HepG2 (cell line): ENCODE measurements at regions not wholly inside any gene's neighbourhood (a gene's known extent, or its start where the extent isn't known, plus 50 kb on each side); places are given as distances from the start of the nearest gene placed in this dataset.

Experiments used
- ATAC-seq: fragments of 200-7000 bp; cut with Tn5 transposase; 3 replicates; pipeline ENCODE4 v1.9.1; 2020; ENCODE audit warnings: mild to moderate bottlenecking, moderate library complexity
- BruUV-seq: library from RNA; stranded (reverse); fragments of 400-500 nt; replicated peaks from 2 replicates; lab custom pipeline; 2021; lab: Mats Ljungman, UMichigan
- CTCF ChIA-PET: fragments of 300-600 bp; formaldehyde crosslinking; extraction: SDS; loops from one replicate; lab custom pipeline; 2021; ENCODE audit warnings: low total read pairs, inconsistent platforms, low intra/inter-chr PET ratio; lab: Yijun Ruan, JAX
- POLR2A ChIA-PET: fragments of 350-600 bp; sonication (Branson Sonifier 250); formaldehyde crosslinking; loops from one replicate; lab custom pipeline; 2020; ENCODE audit warnings: antibody characterized with exemption, inconsistent platforms; lab: Yijun Ruan, JAX
- DNase-seq: peaks from one replicate; pipeline ENCODE4 v3.0.0-alpha.2; 2015; ENCODE audit warnings: low spot score
- FAIRE-seq: peaks from 3 replicates; lab custom pipeline; 2011; peaks lifted over from hg19 to GRCh38; lab: Jason Lieb, UNC
- H2AFZ ChIP-seq: one replicate; pipeline ENCODE4 v1.6.1; 2011; ENCODE audit warnings: low read length, inconsistent platforms
- H3K27ac ChIP-seq: fragments of 300-600 bp; 3 replicates; pipeline ENCODE4 v1.8.0; 2011; ENCODE audit warnings: mixed run types, mild to moderate bottlenecking, mixed read lengths, low read length, inconsistent platforms; ENCODE audit not compliant: insufficient read depth; ENCODE audit errors: extremely low read length
- H3K27me3 ChIP-seq, 2 experiments: fragments of 200-600 bp in 1 of 2; 2 replicates in 1 of 2; 3 replicates in 1 of 2; pipeline versions ENCODE4 v1.6.0 to v1.8.0; 2011; ENCODE audit warnings: low read length in 2 of 2, mild to moderate bottlenecking in 2 of 2, moderate library complexity in 2 of 2, inconsistent platforms in 1 of 2; ENCODE audit not compliant: insufficient read depth in 2 of 2, control insufficient read depth in 1 of 2
- H3K36me3 ChIP-seq, 2 experiments: fragments of 200-600 bp in 1 of 2; replicated peaks in 1 of 2; 2 replicates in 1 of 2; 3 replicates in 1 of 2; pipeline versions ENCODE4 v1.5.1 to v1.8.0; 2011; ENCODE audit warnings: low read length in 2 of 2, inconsistent platforms in 1 of 2; ENCODE audit not compliant: insufficient read depth in 2 of 2, control insufficient read depth in 1 of 2
- H3K4me1 ChIP-seq: 2 replicates; pipeline ENCODE4 v1.5.1; 2012; ENCODE audit warnings: low read length, inconsistent platforms; ENCODE audit not compliant: insufficient read depth
- H3K4me2 ChIP-seq: 2 replicates; pipeline ENCODE4 v1.6.0; 2011; ENCODE audit warnings: low read depth, low read length, inconsistent platforms
- H3K4me3 ChIP-seq, 3 experiments: fragments of 200-600 bp in 1 of 3; sonication (generic), shearing (Covaris generic) in 1 of 3; replicated peaks in 1 of 3; 2 replicates each; pipeline ENCODE4 v1.5.1; 2011 to 2016; ENCODE audit warnings: low read length in 3 of 3, inconsistent platforms in 2 of 3, low read depth in 2 of 3, mild to moderate bottlenecking in 2 of 3, control low read depth in 1 of 3, mixed read lengths in 1 of 3; ENCODE audit not compliant: insufficient read depth in 1 of 3
- H3K79me2 ChIP-seq: one replicate; pipeline ENCODE4 v1.6.1; 2011; ENCODE audit warnings: low read length, inconsistent platforms; ENCODE audit not compliant: insufficient read depth
- H3K9ac ChIP-seq: 2 replicates; pipeline ENCODE4 v1.6.0; 2011; ENCODE audit warnings: mild to moderate bottlenecking, low read depth, low read length, inconsistent platforms; ENCODE audit not compliant: insufficient read depth
- H3K9me3 ChIP-seq: 2 replicates; pipeline ENCODE4 v1.5.1; 2012; ENCODE audit warnings: mild to moderate bottlenecking, low read length
- H4K20me1 ChIP-seq: 2 replicates; pipeline ENCODE4 v1.6.0; 2011; ENCODE audit warnings: inconsistent platforms, mild to moderate bottlenecking, low read length, moderate library complexity; ENCODE audit not compliant: insufficient read depth
- EHMT2 ChIP-seq: fragments of 200-600 bp; sonication (generic); IDR thresholded peaks from 2 replicates; pipeline ENCODE4 v1.7.0; 2017; ENCODE audit warnings: antibody characterized with exemption, low read depth, low read length, borderline replicate concordance
- HNF4G ChIP-seq, 2 experiments: sonication (generic) in 1 of 2; formaldehyde crosslinking in 1 of 2; IDR thresholded peaks; 2 replicates each; pipeline versions ENCODE4 v1.4.0 to v1.6.1; 2011 to 2020; ENCODE audit warnings: borderline replicate concordance in 2 of 2, low read depth in 2 of 2, mild to moderate bottlenecking in 2 of 2, low read length in 1 of 2, missing genetic modification reagents in 1 of 2, moderate library complexity in 1 of 2
- MAFG ChIP-seq: sonication (generic); formaldehyde crosslinking; IDR thresholded peaks from 2 replicates; pipeline ENCODE4 v1.5.1; 2020; ENCODE audit warnings: mild to moderate bottlenecking, missing genetic modification reagents
- POLR2AphosphoS5 ChIP-seq: IDR thresholded peaks from 2 replicates; pipeline ENCODE4 v1.6.1; 2012; ENCODE audit warnings: low read depth, low read length
- PPARG ChIP-seq: conservative IDR thresholded peaks from 2 replicates; pipeline ENCODE4 v1.6.1; 2016; ENCODE audit warnings: missing biosample characterization, missing genetic modification reagents
- RNF2 ChIP-seq: fragments of 450-650 bp; conservative IDR thresholded peaks from 2 replicates; pipeline ENCODE4 v1.6.1; 2016; ENCODE audit warnings: low read depth
- U2AF2 ChIP-seq: fragments of 200-400 bp; formaldehyde crosslinking; IDR thresholded peaks from 2 replicates; pipeline ENCODE4 v1.6.1; 2017; ENCODE audit warnings: low read depth, mild to moderate bottlenecking, low read length
- ZNF605 ChIP-seq: sonication (generic); formaldehyde crosslinking; IDR thresholded peaks from 2 replicates; pipeline ENCODE4 v1.8.0; 2022; ENCODE audit warnings: mild to moderate bottlenecking, missing genetic modification reagents
- ZNF850 ChIP-seq: sonication (generic); formaldehyde crosslinking; conservative IDR thresholded peaks from 2 replicates; pipeline ENCODE4 v1.9.0; 2021; ENCODE audit warnings: mild to moderate bottlenecking, missing genetic modification reagents
- WGBS: methylation state at CpG from one replicate; pipeline ENCODE4 v1.1.6; 2017; ENCODE audit warnings: low lambda C conversion rate; 5-methylcytosine and 5-hydroxymethylcytosine counted together
- in situ Hi-C: cut with HindIII; loops from 2 replicates; pipeline ENCODE4 v1.10.0; 2017; ENCODE audit warnings: low pct_unique_long_range_greater_than_20kb; ENCODE audit not compliant: extremely low pct_ligation_motif_present
- intact Hi-C: fragments of 100-400 bp; cut with micrococcal nuclease; formaldehyde crosslinking; loops from one replicate; pipeline ENCODE4 v1.10.0; 2022; ENCODE audit not compliant: unreplicated experiment
- TF ChIP-seq, protein P1 (sequence below): sonication (generic); formaldehyde crosslinking; conservative IDR thresholded peaks from 2 replicates; pipeline ENCODE4 v1.4.0; 2020; ENCODE audit warnings: missing genetic modification reagents
- TF ChIP-seq, protein P2 (sequence below): IDR thresholded peaks from 2 replicates; pipeline ENCODE4 v1.6.1; 2016

DNA sequence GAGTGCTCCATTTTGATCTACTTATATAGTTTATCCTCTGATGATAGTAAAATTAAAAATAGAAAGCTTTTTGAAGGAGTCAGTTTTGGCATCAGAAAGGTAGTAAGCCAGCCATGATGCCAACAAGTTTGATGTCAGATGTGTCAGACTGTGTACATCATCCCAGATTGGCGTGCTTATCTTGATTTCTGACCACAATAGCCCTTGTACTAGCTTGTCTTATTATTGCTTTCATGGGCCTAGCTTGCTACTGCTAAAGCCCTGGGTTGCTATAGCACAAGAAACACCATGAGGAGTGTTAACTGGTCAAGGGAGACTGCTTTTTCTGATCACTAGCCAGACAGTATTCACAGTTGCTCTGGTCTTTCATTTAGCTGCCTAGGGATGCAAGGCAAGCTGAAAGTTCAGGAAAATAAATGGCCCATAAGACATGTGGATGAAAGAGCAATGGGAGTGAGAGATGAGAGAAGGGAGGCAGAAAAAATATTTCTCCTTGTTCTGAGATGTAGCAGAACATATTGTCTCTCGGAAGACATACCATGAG lies 1038.5 kb downstream of the JRKL start (continued):
- TF ChIP-seq, protein P1, sequence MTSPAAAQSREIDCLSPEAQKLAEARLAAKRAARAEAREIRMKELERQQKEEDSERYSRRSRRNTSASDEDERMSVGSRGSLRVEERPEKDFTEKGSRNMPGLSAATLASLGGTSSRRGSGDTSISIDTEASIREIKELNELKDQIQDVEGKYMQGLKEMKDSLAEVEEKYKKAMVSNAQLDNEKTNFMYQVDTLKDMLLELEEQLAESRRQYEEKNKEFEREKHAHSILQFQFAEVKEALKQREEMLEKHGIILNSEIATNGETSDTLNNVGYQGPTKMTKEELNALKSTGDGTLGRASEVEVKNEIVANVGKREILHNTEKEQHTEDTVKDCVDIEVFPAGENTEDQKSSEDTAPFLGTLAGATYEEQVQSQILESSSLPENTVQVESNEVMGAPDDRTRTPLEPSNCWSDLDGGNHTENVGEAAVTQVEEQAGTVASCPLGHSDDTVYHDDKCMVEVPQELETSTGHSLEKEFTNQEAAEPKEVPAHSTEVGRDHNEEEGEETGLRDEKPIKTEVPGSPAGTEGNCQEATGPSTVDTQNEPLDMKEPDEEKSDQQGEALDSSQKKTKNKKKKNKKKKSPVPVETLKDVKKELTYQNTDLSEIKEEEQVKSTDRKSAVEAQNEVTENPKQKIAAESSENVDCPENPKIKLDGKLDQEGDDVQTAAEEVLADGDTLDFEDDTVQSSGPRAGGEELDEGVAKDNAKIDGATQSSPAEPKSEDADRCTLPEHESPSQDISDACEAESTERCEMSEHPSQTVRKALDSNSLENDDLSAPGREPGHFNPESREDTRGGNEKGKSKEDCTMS: no peak
- TF ChIP-seq HNF4G (IDR thresholded peaks at IDR 0.05; ENCODE audit: borderline replicate concordance, low read depth, low read length): no peak
- no peak for TF ChIP-seq HNF4G (CRISPR knock-in tag; IDR thresholded peaks at IDR 0.05; ENCODE audit: borderline replicate concordance, low read depth)
- TF ChIP-seq, protein P2, sequence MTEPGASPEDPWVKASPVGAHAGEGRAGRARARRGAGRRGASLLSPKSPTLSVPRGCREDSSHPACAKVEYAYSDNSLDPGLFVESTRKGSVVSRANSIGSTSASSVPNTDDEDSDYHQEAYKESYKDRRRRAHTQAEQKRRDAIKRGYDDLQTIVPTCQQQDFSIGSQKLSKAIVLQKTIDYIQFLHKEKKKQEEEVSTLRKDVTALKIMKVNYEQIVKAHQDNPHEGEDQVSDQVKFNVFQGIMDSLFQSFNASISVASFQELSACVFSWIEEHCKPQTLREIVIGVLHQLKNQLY (CRISPR knock-in tag): no peak
- no peak for TF ChIP-seq POLR2AphosphoS5
- TF ChIP-seq EHMT2: no peak
- no peak for TF ChIP-seq ZNF605 (CRISPR knock-in tag)
- no peak for TF ChIP-seq MAFG (CRISPR knock-in tag)

DNA sequence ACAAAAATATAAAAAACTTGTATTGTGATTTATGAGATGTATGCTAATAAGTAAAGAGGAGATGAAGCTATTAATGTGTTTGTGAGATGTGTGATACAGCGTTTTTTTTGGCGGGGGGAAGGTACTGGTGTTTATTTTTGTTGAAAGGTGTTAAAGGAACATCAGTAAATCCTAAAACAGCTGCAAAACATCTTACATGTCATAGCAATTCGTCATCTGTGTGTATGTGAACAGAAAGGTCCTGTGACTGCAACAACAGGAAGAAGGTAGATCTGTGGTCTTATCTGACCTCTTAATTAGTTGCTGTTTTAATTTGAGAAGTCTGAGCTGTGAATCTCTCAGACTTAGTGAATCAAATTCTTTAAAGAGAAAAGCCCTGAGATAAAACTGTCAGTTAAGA lies 1041.1 kb downstream of the JRKL start:
- no peak for FAIRE-seq
- no peaks in the 10 kb centered on the region for H3K4me1 ChIP-seq
- no peak for ATAC-seq

More for the DNA sequence above, 1041.1 kb downstream of the JRKL start:
- Histone ChIP-seq H3K27ac (no peak overlapping the region), H4K20me1 (no peaks in the 10 kb centered on the region), H3K36me3 (no peaks in the 10 kb centered on the region), H3K9ac (no peak overlapping the region), H2AFZ (no peak overlapping the region), H3K79me2 (no peaks in the 10 kb centered on the region), H3K9me3 (no peaks in the 10 kb centered on the region), H3K4me2 (no peak overlapping the region), H3K4me3 (no peak overlapping the region), H3K27me3 (no peaks in the 10 kb centered on the region; a peak in 1 of 5 replicates)
- TF ChIP-seq ZNF850: no peak
- no peak for TF ChIP-seq RNF2
- no peak for TF ChIP-seq U2AF2
- no peak for TF ChIP-seq PPARG (CRISPR knock-in tag)
- ChIA-PET POLR2A (no interaction called here), CTCF (no interaction called here)
- in situ Hi-C loops: no loop called here
- under 1% methylated on average over 3 of the region's 3 CpGs for WGBS
- no peak for DNase-seq
- BruUV-seq: no TSS peak
- intact Hi-C loops: no loop called here
